ENCODE measurements at regions not wholly inside any gene's neighbourhood (a gene's known extent, or its start where the extent isn't known, plus 50 kb on each side); places are given as distances from the start of the nearest gene placed in this dataset.

GRCh38 chr18:69349912-69350597, 50.6 kb upstream of the DOK6 start:
- H3K27me3 ChIP-seq (ENCODE audit: control insufficient read depth, insufficient read depth, low read length): no peaks in the 10 kb centered on the region
- TF ChIP-seq, protein P1, sequence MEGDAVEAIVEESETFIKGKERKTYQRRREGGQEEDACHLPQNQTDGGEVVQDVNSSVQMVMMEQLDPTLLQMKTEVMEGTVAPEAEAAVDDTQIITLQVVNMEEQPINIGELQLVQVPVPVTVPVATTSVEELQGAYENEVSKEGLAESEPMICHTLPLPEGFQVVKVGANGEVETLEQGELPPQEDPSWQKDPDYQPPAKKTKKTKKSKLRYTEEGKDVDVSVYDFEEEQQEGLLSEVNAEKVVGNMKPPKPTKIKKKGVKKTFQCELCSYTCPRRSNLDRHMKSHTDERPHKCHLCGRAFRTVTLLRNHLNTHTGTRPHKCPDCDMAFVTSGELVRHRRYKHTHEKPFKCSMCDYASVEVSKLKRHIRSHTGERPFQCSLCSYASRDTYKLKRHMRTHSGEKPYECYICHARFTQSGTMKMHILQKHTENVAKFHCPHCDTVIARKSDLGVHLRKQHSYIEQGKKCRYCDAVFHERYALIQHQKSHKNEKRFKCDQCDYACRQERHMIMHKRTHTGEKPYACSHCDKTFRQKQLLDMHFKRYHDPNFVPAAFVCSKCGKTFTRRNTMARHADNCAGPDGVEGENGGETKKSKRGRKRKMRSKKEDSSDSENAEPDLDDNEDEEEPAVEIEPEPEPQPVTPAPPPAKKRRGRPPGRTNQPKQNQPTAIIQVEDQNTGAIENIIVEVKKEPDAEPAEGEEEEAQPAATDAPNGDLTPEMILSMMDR (IDR thresholded peaks at IDR 0.05; ENCODE audit: insufficient read depth, low read length, poor library complexity, severe bottlenecking): no peak
- DNase-seq (ENCODE audit: low read depth): no peak

More at GRCh38 chr18:69349912-69350597, 50.6 kb upstream of the DOK6 start:
- H3K36me3 ChIP-seq (ENCODE audit: control insufficient read depth, insufficient read depth, low read length): no peaks in the 10 kb centered on the region
- H3K4me3 ChIP-seq (ENCODE audit: low read depth, low read length): no peak overlapping the region

Measured in kidney epithelial cell (primary cell).